ENCODE measurements at regions not wholly inside any gene's neighbourhood (a gene's known extent, or its start where the extent isn't known, plus 50 kb on each side); places are given as distances from the start of the nearest gene placed in this dataset.

DNA sequence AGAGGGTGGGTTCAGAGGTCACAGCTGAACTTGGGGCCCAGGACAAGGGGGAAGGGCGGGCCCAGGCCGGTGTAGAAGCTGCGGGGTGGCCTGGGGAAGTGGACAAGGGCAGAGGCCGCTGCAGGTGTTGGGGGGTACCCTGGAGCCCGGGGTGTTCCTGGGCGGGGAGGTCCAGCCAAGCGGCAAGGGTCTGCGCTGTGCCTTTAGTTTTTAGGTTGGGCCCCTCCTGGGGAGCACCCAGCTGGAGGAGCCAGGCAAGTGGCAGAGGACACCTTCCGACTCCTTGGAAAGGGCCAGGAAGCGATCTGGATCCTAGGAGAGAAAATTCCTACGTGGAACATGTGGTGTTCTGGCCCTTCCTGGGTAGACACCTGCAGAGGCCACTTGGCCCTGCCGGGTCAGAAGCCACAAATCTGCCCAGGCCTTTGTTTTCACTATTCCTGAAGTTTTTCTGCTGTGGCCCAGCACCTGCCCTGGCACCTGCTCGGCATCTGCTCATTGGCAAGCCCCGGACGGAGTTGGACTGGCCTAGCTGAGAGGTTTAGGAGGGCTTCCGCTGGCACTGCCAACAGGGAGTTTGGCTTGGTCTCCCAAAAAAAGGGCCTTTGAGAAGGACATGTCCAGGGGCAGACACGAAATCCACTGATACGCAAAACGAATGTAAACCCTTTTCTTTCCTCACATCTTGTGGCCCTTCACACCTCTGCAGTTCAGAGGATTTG lies 61.1 kb downstream of the SMUG1 start:
- TF ChIP-seq, protein P1, sequence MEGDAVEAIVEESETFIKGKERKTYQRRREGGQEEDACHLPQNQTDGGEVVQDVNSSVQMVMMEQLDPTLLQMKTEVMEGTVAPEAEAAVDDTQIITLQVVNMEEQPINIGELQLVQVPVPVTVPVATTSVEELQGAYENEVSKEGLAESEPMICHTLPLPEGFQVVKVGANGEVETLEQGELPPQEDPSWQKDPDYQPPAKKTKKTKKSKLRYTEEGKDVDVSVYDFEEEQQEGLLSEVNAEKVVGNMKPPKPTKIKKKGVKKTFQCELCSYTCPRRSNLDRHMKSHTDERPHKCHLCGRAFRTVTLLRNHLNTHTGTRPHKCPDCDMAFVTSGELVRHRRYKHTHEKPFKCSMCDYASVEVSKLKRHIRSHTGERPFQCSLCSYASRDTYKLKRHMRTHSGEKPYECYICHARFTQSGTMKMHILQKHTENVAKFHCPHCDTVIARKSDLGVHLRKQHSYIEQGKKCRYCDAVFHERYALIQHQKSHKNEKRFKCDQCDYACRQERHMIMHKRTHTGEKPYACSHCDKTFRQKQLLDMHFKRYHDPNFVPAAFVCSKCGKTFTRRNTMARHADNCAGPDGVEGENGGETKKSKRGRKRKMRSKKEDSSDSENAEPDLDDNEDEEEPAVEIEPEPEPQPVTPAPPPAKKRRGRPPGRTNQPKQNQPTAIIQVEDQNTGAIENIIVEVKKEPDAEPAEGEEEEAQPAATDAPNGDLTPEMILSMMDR (IDR thresholded peaks at IDR 0.05): no peak
- TF ChIP-seq POLR2AphosphoS5 (IDR thresholded peaks at IDR 0.05): no peak
